GM23338 (cell line): ENCODE measurements at regions not wholly inside any gene's neighbourhood (a gene's known extent, or its start where the extent isn't known, plus 50 kb on each side); places are given as distances from the start of the nearest gene placed in this dataset.

ENCODE experiments used
- ATAC-seq: fragments of 200-7000 bp; cut with Tn5 transposase; 3 replicates; pipeline ENCODE4 v1.9.1; 2020
- DNase-seq: peaks from one replicate; pipeline ENCODE4 v3.0.0-alpha.2; 2015; ENCODE audit warnings: low spot score
- H2AFZ ChIP-seq: fragments of 200-600 bp; sonication (generic); 2 replicates; pipeline ENCODE4 v1.8.0; 2016; ENCODE audit warnings: antibody characterized with exemption, mild to moderate bottlenecking, moderate library complexity
- H3F3A ChIP-seq: fragments of 200-600 bp; sonication (generic); replicated peaks from 2 replicates; pipeline ENCODE4 v1.8.0; 2017; ENCODE audit warnings: antibody characterized with exemption, mixed run types, low read depth
- H3K27ac ChIP-seq: fragments of 200-600 bp; sonication (generic); 2 replicates; pipeline ENCODE4 v1.6.1; 2016; ENCODE audit warnings: low read depth
- H3K27me3 ChIP-seq: fragments of 200-600 bp; sonication (generic); 2 replicates; pipeline ENCODE4 v1.8.0; 2016; ENCODE audit warnings: mild to moderate bottlenecking, mixed run types, moderate library complexity; ENCODE audit not compliant: insufficient read depth
- H3K36me3 ChIP-seq: fragments of 200-600 bp; sonication (generic); 2 replicates; pipeline ENCODE4 v1.8.0; 2016; ENCODE audit warnings: mild to moderate bottlenecking; ENCODE audit not compliant: insufficient read depth
- H3K4me1 ChIP-seq: fragments of 200-600 bp; sonication (generic); 2 replicates; pipeline ENCODE4 v1.8.0; 2016; ENCODE audit warnings: mild to moderate bottlenecking, moderate library complexity; ENCODE audit not compliant: insufficient read depth
- H3K4me2 ChIP-seq: fragments of 200-600 bp; sonication (generic); 2 replicates; pipeline ENCODE4 v1.7.1; 2017; ENCODE audit warnings: mixed run types
- H3K4me3 ChIP-seq: fragments of 200-600 bp; sonication (generic); 2 replicates; pipeline ENCODE4 v1.6.1; 2016; ENCODE audit warnings: mixed run types
- H3K79me2 ChIP-seq: fragments of 200-600 bp; sonication (generic); replicated peaks from 2 replicates; pipeline ENCODE4 v1.8.0; 2017; ENCODE audit warnings: mild to moderate bottlenecking; ENCODE audit not compliant: insufficient read depth
- H3K9me2 ChIP-seq: fragments of 200-600 bp; sonication (generic); 2 replicates; pipeline ENCODE4 v1.8.0; 2017; ENCODE audit not compliant: insufficient read depth
- H4K20me1 ChIP-seq: fragments of 200-600 bp; sonication (generic); replicated peaks from 2 replicates; pipeline ENCODE4 v1.8.0; 2017; ENCODE audit warnings: mild to moderate bottlenecking; ENCODE audit not compliant: insufficient read depth
- H3K27ac Mint-ChIP-seq: 2 replicates; pipeline ENCODE4 v1.8.0; 2020; ENCODE audit warnings: inconsistent platforms, mild to moderate bottlenecking, moderate library complexity, mixed read lengths
- H3K27me3 Mint-ChIP-seq: 3 replicates; pipeline ENCODE4 v1.8.0; 2022; ENCODE audit warnings: low read depth, mild to moderate bottlenecking, moderate library complexity, mixed read lengths, inconsistent platforms; ENCODE audit not compliant: insufficient read depth, poor library complexity
- H3K36me3 Mint-ChIP-seq: 3 replicates; pipeline ENCODE4 v1.8.0; 2021; ENCODE audit warnings: low read depth, mild to moderate bottlenecking, inconsistent platforms, moderate library complexity, mixed read lengths
- H3K4me1 Mint-ChIP-seq: 3 replicates; pipeline ENCODE4 v1.8.0; 2020; ENCODE audit warnings: mild to moderate bottlenecking, inconsistent platforms, mixed read lengths
- H3K4me3 Mint-ChIP-seq: 3 replicates; pipeline ENCODE4 v1.8.0; 2021; ENCODE audit warnings: moderate library complexity, mild to moderate bottlenecking, inconsistent platforms, mixed read lengths
- H3K9me3 Mint-ChIP-seq: 3 replicates; pipeline ENCODE4 v1.8.0; 2020; ENCODE audit warnings: moderate library complexity, mild to moderate bottlenecking, inconsistent platforms, mixed read lengths
- CREB1 ChIP-seq: fragments of 250-450 bp; sonication (Bioruptor Pico); IDR thresholded peaks from 2 replicates; pipeline ENCODE4 v1.5.0; 2020; ENCODE audit warnings: low read depth, mild to moderate bottlenecking, moderate library complexity
- CTCF ChIP-seq, 2 experiments: fragments of 200-600 bp in 1 of 2; sonication (generic) in 1 of 2; conservative IDR thresholded peaks; 2 replicates each; pipeline versions ENCODE4 v1.5.1 to v1.6.1; 2016 to 2017; ENCODE audit warnings: antibody characterized with exemption in 2 of 2, low read depth in 2 of 2, mild to moderate bottlenecking in 2 of 2, moderate library complexity in 1 of 2
- EZH2 ChIP-seq: fragments of 200-600 bp; sonication (generic); IDR thresholded peaks from one replicate; pipeline ENCODE4 v1.8.0; 2017; ENCODE audit warnings: antibody characterized with exemption, mild to moderate bottlenecking, low read depth; ENCODE audit not compliant: unreplicated experiment
- EZH2phosphoT487 ChIP-seq: fragments of 200-600 bp; sonication (generic); IDR thresholded peaks from one replicate; pipeline ENCODE4 v1.8.1; 2018; ENCODE audit warnings: antibody characterized with exemption; ENCODE audit not compliant: unreplicated experiment
- POLR2AphosphoS5 ChIP-seq: IDR thresholded peaks from 2 replicates; pipeline ENCODE4 v1.6.1; 2016; ENCODE audit warnings: antibody characterized with exemption, low read depth
- REST ChIP-seq: IDR thresholded peaks from one replicate; pipeline ENCODE4 v1.6.1; 2018; ENCODE audit warnings: antibody characterized with exemption; ENCODE audit not compliant: unreplicated experiment
- ZNF114 ChIP-seq: fragments of 250-450 bp; sonication (Bioruptor Pico); IDR thresholded peaks from 2 replicates; pipeline ENCODE4 v1.5.0; 2020; ENCODE audit warnings: mild to moderate bottlenecking, moderate library complexity
- ZNF462 ChIP-seq: fragments of 250-450 bp; sonication (Bioruptor Pico); IDR thresholded peaks from 2 replicates; pipeline ENCODE4 v1.5.0; 2020; ENCODE audit warnings: mild to moderate bottlenecking, moderate library complexity

GRCh38 chr14:56723418-56723817, 86.9 kb downstream of the OTX2 start:
- TF ChIP-seq EZH2 (no peak), POLR2AphosphoS5 (no peak), ZNF114 (CRISPR knock-in tag) (no peak), CREB1 (CRISPR knock-in tag) (no peak), ZNF462 (CRISPR knock-in tag) (no peak), REST (peak; percentile 28), EZH2phosphoT487 (no peak), CTCF (conservative IDR thresholded peaks at IDR 0.05; ENCODE audit: low read depth in 2 of 2) (no peak)
- Mint-ChIP-seq H3K36me3 (no peaks in the 10 kb centered on the region), H3K27ac (no peak overlapping the region), H3K27me3 (peaks cover 7% of the 10 kb centered on the region), H3K9me3 (no peaks in the 10 kb centered on the region), H3K4me3 (no peak overlapping the region), H3K4me1 (peaks cover 25% of the 10 kb centered on the region)
- no peaks in the 10 kb centered on the region for H3K79me2 ChIP-seq
- no peaks in the 10 kb centered on the region for H3F3A ChIP-seq
- no peak overlapping the region for H2AFZ ChIP-seq
- H3K4me3 ChIP-seq = no peak overlapping the region
- no peaks in the 10 kb centered on the region for H3K27me3 ChIP-seq
- H3K4me1 ChIP-seq = peaks cover 17% of the 10 kb centered on the region
- no peaks in the 10 kb centered on the region for H4K20me1 ChIP-seq
- H3K36me3 ChIP-seq = no peaks in the 10 kb centered on the region
- H3K27ac ChIP-seq = no peak overlapping the region
- H3K9me2 ChIP-seq = peaks cover 3% of the 10 kb centered on the region
- DNase-seq = no peak
- H3K4me2 ChIP-seq = no peak overlapping the region
- ATAC-seq = no peak
